Osteoblast (primary cell): ENCODE measurements at regions not wholly inside any gene's neighbourhood (a gene's known extent, or its start where the extent isn't known, plus 50 kb on each side); places are given as distances from the start of the nearest gene placed in this dataset.

ENCODE experiments used
- DNase-seq: peaks from one replicate; pipeline ENCODE4 v3.0.0; 2011; ENCODE audit warnings: low spot score, mixed read lengths; ENCODE audit not compliant: insufficient read length; ENCODE audit errors: missing footprints
- H2AFZ ChIP-seq: 2 replicates; pipeline ENCODE4 v1.6.0; 2011; ENCODE audit warnings: mild to moderate bottlenecking, low read length
- H3K27ac ChIP-seq: 2 replicates; pipeline ENCODE4 v1.5.1; 2011; ENCODE audit warnings: mild to moderate bottlenecking, low read depth, low read length, moderate library complexity
- H3K27me3 ChIP-seq: 2 replicates; pipeline ENCODE4 v1.6.0; 2012; ENCODE audit warnings: mild to moderate bottlenecking, control low read depth, inconsistent platforms, low read length, moderate library complexity; ENCODE audit not compliant: insufficient read depth
- H3K36me3 ChIP-seq: 2 replicates; pipeline ENCODE4 v1.5.1; 2011; ENCODE audit warnings: mild to moderate bottlenecking, low read length, control low read depth, moderate library complexity; ENCODE audit not compliant: insufficient read depth
- H3K4me1 ChIP-seq: 2 replicates; pipeline ENCODE4 v1.5.1; 2011; ENCODE audit warnings: mild to moderate bottlenecking, low read length, control low read depth, moderate library complexity; ENCODE audit not compliant: insufficient read depth
- H3K4me2 ChIP-seq: 2 replicates; pipeline ENCODE4 v1.6.0; 2011; ENCODE audit warnings: mild to moderate bottlenecking, low read length; ENCODE audit not compliant: insufficient read depth
- H3K4me3 ChIP-seq: fragments of 200-600 bp; sonication (generic); 3 replicates; pipeline ENCODE4 v1.5.1; 2012; ENCODE audit warnings: mild to moderate bottlenecking, low read length, inconsistent platforms; ENCODE audit not compliant: insufficient read depth
- H3K79me2 ChIP-seq: 2 replicates; pipeline ENCODE4 v1.6.0; 2012; ENCODE audit warnings: mild to moderate bottlenecking, low read length, control low read depth, inconsistent platforms; ENCODE audit not compliant: insufficient read depth
- H3K9me3 ChIP-seq: 2 replicates; pipeline ENCODE4 v1.5.1; 2011; ENCODE audit warnings: low read depth, low read length, control low read depth
- H4K20me1 ChIP-seq: 2 replicates; pipeline ENCODE4 v1.6.0; 2012; ENCODE audit warnings: mild to moderate bottlenecking, low read length, control low read depth; ENCODE audit not compliant: insufficient read depth
- TF ChIP-seq, protein P1 (sequence below): IDR thresholded peaks from 2 replicates; pipeline ENCODE4 v1.5.1; 2011; ENCODE audit warnings: mild to moderate bottlenecking, low read depth, low read length, moderate library complexity; ENCODE audit errors: extremely low read depth

DNA sequence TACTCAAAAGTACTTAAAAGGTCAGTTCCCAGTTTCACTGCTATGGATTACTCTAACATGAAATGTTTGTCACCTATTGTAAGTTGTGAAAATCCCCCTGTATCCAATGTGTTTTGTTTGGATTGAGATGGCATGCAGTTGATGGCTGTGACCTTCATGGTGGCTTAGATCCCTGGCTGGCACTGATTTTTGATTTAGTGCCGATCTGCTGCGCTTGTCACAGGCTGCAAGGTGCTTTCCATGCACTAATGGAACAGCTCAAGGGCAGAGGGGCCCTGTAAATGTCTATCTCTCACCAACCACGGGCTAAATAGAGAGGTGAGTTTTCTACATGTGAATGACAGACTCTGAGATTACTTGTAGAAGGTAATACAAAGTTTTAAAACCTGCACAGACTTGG lies 69.8 kb upstream of the WDR41 start:
- H3K79me2 ChIP-seq, result no peaks in the 10 kb centered on the region
- no peaks in the 10 kb centered on the region for H3K4me1 ChIP-seq
- no peak overlapping the region for H3K4me3 ChIP-seq
- no peak overlapping the region for H3K4me2 ChIP-seq
- peaks cover 23% of the 10 kb centered on the region for H3K27me3 ChIP-seq
- H3K36me3 ChIP-seq, result no peaks in the 10 kb centered on the region
- H3K9me3 ChIP-seq, result no peaks in the 10 kb centered on the region
- H3K27ac ChIP-seq, result no peak overlapping the region
- no peaks in the 10 kb centered on the region for H4K20me1 ChIP-seq
- no peak for DNase-seq
- TF ChIP-seq, protein P1, sequence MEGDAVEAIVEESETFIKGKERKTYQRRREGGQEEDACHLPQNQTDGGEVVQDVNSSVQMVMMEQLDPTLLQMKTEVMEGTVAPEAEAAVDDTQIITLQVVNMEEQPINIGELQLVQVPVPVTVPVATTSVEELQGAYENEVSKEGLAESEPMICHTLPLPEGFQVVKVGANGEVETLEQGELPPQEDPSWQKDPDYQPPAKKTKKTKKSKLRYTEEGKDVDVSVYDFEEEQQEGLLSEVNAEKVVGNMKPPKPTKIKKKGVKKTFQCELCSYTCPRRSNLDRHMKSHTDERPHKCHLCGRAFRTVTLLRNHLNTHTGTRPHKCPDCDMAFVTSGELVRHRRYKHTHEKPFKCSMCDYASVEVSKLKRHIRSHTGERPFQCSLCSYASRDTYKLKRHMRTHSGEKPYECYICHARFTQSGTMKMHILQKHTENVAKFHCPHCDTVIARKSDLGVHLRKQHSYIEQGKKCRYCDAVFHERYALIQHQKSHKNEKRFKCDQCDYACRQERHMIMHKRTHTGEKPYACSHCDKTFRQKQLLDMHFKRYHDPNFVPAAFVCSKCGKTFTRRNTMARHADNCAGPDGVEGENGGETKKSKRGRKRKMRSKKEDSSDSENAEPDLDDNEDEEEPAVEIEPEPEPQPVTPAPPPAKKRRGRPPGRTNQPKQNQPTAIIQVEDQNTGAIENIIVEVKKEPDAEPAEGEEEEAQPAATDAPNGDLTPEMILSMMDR, result no peak
- no peak overlapping the region for H2AFZ ChIP-seq

GRCh38 chr5:77560677-77561263 lies 68.7 kb upstream of the WDR41 start:
- peaks cover 18% of the 10 kb centered on the region for H3K27me3 ChIP-seq
- peak; percentile 89 for DNase-seq
- H4K20me1 ChIP-seq, result no peaks in the 10 kb centered on the region
- no peaks in the 10 kb centered on the region for H3K36me3 ChIP-seq
- no peak overlapping the region for H3K4me3 ChIP-seq
- H3K4me2 ChIP-seq, result no peak overlapping the region
- TF ChIP-seq, protein P1, result peak; percentile 58
- no peaks in the 10 kb centered on the region for H3K79me2 ChIP-seq
- H3K9me3 ChIP-seq, result no peaks in the 10 kb centered on the region
- H3K27ac ChIP-seq, result no peak overlapping the region
- no peaks in the 10 kb centered on the region for H3K4me1 ChIP-seq
- H2AFZ ChIP-seq, result no peak overlapping the region

- no peak overlapping the region for H2AFZ ChIP-seq
- DNase-seq, result no peak
- H3K36me3 ChIP-seq, result no peaks in the 10 kb centered on the region
- H3K4me2 ChIP-seq, result no peak overlapping the region
- no peaks in the 10 kb centered on the region for H3K9me3 ChIP-seq
- no peak overlapping the region for H3K27ac ChIP-seq
- no peaks in the 10 kb centered on the region for H3K4me1 ChIP-seq
- H3K79me2 ChIP-seq, result no peaks in the 10 kb centered on the region
- no peaks in the 10 kb centered on the region for H4K20me1 ChIP-seq
- peaks cover 15% of the 10 kb centered on the region for H3K27me3 ChIP-seq
- TF ChIP-seq, protein P1, result no peak
- no peak overlapping the region for H3K4me3 ChIP-seq
Measured at GRCh38 chr5:77558266-77558665, 66.2 kb upstream of the WDR41 start.

DNA sequence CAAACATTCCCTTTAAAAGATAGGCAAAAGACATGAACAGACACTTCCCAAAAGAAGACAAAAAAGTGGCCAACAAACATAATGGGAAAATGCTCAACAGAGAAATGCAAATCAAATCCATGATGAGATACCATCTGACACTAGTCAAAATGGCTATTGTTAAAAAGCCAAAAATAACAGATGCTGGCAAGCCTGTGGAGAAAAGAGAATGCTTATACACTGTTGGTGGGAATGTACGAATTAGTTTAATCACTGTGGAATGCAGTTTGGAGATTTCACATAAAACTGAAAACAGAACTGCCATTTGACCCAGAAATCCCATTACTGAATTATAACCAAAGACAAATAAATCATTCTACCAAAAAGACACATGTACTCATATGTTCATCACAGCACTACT lies 58.3 kb upstream of the WDR41 start:
- Histone ChIP-seq H4K20me1 (no peaks in the 10 kb centered on the region), H3K4me3 (no peak overlapping the region), H3K27me3 (peaks cover 11% of the 10 kb centered on the region), H3K4me1 (no peaks in the 10 kb centered on the region), H2AFZ (no peak overlapping the region), H3K27ac (no peak overlapping the region), H3K79me2 (no peaks in the 10 kb centered on the region), H3K36me3 (no peaks in the 10 kb centered on the region), H3K4me2 (no peak overlapping the region), H3K9me3 (no peaks in the 10 kb centered on the region)
- TF ChIP-seq, protein P1, result no peak
- no peak for DNase-seq
